ENCODE measurements at regions not wholly inside any gene's neighbourhood (a gene's known extent, or its start where the extent isn't known, plus 50 kb on each side); places are given as distances from the start of the nearest gene placed in this dataset.

- H3K4me3 ChIP-seq (ENCODE audit: low read length): no peak overlapping the region
- no peak for DNase-seq (ENCODE audit: low read depth, low spot score)
Measured at GRCh38 chr7:51731075-51731474, 414.5 kb upstream of the COBL start.

DNA sequence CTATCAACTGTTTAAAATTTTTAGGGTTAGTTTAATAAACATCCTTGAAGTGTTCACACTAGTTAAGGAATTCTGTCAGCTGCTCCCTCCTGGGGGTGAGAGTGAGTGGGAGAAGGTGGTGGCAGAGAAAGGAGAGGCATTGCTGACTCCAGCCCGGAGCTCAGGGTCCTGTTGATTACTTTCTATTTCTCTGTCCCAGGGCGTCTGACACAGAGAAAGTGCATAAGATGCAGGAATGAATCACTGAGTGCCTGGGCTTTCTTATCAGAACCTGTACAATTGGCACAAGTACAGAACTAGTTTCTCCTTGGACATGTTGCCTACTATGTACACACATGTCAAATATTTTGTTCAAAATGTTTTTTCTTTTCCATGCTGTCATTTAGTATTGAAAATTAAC, 410.8 kb upstream of the COBL start:
- DNase-seq (ENCODE audit: low read depth, low spot score): no peak
- no peak overlapping the region for H3K4me3 ChIP-seq (ENCODE audit: low read length)

- no peak overlapping the region for H3K4me3 ChIP-seq (ENCODE audit: low read length)
- DNase-seq (ENCODE audit: low read depth, low spot score): no peak
Measured at GRCh38 chr7:51706851-51707250, 390.2 kb upstream of the COBL start.

GRCh38 chr7:51705701-51706100, 389.1 kb upstream of the COBL start:
- no peak for DNase-seq (ENCODE audit: low read depth, low spot score)
- H3K4me3 ChIP-seq (ENCODE audit: low read length): no peak overlapping the region

- H3K4me3 ChIP-seq (ENCODE audit: low read length): no peak overlapping the region
Measured at GRCh38 chr7:51702673-51703072, 386.1 kb upstream of the COBL start.

DNA sequence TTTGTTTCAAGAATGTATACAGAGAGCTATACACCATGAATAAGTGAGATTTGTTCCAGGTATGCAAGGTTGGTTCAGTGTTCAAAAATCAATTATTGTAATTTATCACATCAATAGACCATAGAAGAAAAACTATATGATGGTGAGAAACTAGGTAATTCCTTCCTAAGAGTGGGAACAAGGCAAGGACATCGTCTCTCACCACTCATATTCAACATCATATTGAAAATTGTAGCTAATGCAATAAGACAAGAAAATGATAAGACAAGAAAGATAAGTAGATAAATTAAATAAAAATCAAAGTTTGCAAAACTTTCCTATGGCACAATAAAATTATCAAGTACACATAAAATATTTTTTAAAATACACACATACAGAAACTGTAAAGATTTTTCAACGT, 385.3 kb upstream of the COBL start:
- H3K4me3 ChIP-seq (ENCODE audit: low read length): no peak overlapping the region
- DNase-seq (ENCODE audit: low read depth, low spot score): no peak

More at GRCh38 chr7:51702673-51703072, 386.1 kb upstream of the COBL start:
- DNase-seq (ENCODE audit: low read depth, low spot score): no peak

GRCh38 chr7:51700593-51701215, 384.1 kb upstream of the COBL start:
- DNase-seq (ENCODE audit: low read depth, low spot score): no peak
- no peak overlapping the region for H3K4me3 ChIP-seq (ENCODE audit: low read length)

DNA sequence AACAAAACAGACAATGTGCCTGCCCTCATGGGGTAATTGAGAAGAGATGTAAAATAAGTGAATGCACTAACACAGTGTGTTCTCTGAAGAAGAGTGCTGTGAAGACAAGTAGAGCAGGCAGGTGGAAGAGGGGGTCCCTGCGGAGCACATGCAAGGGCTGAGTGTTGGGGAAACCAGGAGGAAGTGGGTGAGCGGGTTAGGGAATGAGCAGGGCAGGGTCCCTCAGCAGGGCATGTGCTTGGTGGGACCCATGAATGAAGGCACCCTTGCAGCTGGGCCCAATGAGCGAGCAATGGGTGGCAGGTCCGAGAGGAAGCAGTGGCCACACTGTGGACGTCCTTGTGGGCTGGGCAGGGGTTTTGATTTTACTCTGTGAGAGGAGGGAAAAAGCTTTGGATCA, 376.6 kb upstream of the COBL start:
- H3K4me3 ChIP-seq (ENCODE audit: low read length): no peak overlapping the region
- no peak for DNase-seq (ENCODE audit: low read depth, low spot score)

- H3K4me3 ChIP-seq (ENCODE audit: low read length): no peak overlapping the region
- no peak for DNase-seq (ENCODE audit: low read depth, low spot score)
Measured at GRCh38 chr7:51689547-51689946, 372.9 kb upstream of the COBL start.

DNA sequence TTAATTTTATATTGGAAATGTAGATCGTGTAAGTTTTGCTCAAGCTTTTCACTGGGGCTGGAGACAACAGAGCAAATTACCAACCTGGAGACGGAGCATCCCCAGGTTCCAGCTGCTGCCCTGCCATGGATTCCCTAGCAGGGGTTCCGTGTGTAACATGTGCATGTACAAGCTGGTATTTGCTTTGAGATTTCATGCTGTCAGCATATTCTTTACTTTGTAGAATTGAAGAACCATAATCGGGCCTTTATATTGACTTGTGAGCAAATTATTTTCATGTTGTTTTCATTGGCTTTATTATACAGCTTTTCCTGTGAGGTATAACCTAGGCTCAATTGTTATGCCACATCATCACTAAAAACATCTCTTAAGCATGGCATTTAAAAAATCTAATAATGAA, 369.2 kb upstream of the COBL start:
- no peak for DNase-seq (ENCODE audit: low read depth, low spot score)
- no peak overlapping the region for H3K4me3 ChIP-seq (ENCODE audit: low read length)

DNA sequence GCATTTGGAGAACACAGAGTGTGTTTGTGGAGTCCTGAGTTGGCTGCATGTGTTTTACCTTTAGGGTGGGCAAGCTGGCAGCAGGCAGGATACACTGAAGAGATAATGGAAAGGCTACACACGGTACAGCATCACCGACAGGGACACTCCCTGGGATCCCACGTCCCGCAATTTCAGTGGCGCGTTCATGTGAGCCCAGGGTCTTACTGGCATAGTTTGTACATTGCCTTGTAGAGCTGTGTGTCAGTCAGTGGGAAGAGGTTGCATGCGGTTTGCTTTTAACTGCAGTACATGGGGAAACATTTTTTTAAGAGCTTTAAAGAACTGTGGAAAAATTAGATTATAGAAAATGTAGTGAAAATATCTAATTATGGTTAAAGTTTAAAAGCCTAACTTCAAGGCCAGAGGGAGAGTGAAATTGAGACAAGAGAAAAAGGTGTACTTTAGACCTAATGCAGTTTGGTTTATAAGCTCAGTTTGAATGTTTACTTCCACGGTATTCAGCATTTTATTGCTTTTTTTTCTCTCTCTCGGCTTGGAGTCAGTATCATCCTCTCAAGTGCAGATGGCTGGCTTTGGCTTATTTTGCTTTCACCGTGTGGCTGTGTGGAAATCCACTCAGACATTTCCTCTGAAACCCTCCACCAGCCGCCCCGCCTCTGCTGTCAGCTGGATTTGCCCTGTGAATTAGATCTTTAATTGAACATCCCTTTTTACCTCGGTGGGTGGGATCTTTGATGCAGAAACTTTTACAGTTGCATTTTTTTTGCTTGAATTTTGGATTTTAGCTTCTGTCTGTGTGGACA, 364.2 kb upstream of the COBL start:
- DNase-seq (ENCODE audit: low read depth, low spot score): no peak
- no peak overlapping the region for H3K4me3 ChIP-seq (ENCODE audit: low read length)

- DNase-seq (ENCODE audit: low read depth, low spot score): no peak
- H3K4me3 ChIP-seq (ENCODE audit: low read length): no peak overlapping the region
Measured at GRCh38 chr7:51679358-51679757, 362.7 kb upstream of the COBL start.

- H3K4me3 ChIP-seq (ENCODE audit: low read length): no peak overlapping the region
- no peak for DNase-seq (ENCODE audit: low read depth, low spot score)
Measured at GRCh38 chr7:51666751-51667150, 350.1 kb upstream of the COBL start.

DNA sequence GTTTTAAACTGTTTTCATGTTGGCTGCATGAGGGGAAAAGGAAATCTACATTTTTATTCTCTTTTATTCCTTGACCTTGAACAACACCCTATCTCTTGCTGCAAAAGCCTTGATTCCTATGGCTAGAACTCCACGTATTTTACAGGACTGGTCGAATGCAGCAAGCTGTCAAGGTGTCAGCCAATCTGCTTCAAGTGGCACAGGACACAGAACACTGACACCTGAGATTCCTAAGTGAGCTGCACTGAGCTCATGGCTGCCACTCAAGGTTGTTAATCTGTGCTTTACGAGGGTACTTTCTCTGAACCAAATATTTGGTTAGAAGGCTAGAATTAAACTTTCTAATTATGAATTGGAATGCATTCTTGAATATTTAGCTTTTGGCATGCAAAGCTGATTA, 349.7 kb upstream of the COBL start:
- H3K4me3 ChIP-seq (ENCODE audit: low read length): no peak overlapping the region
- DNase-seq (ENCODE audit: low read depth, low spot score): no peak

- no peak overlapping the region for H3K4me3 ChIP-seq (ENCODE audit: low read length)
- DNase-seq (ENCODE audit: low read depth, low spot score): no peak
Measured at GRCh38 chr7:51665045-51665780, 348.6 kb upstream of the COBL start.

GRCh38 chr7:51660516-51660915, 343.9 kb upstream of the COBL start:
- no peak overlapping the region for H3K4me3 ChIP-seq (ENCODE audit: low read length)
- DNase-seq (ENCODE audit: low read depth, low spot score): no peak

DNA sequence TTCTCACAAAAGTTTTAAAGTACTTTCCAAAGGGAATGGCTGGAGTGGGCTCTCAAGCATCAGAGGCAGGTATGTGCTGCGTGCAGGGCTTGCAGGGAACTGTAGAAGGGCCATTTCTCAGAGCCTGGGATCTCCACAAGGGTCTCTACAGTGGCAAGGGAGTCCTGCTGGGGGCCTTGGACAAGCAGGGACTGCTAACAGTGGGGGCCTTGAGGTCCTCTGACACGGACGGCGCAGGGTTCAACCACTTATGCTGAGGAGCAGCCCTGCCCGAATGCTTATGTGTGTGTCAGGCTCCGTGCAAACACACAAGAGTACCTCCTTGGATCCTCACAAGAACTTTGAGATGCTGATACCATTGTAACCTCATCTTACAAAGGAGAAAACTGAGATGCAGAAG, 342.1 kb upstream of the COBL start:
- no peak for DNase-seq (ENCODE audit: low read depth, low spot score)
- H3K4me3 ChIP-seq (ENCODE audit: low read length): no peak overlapping the region

DNA sequence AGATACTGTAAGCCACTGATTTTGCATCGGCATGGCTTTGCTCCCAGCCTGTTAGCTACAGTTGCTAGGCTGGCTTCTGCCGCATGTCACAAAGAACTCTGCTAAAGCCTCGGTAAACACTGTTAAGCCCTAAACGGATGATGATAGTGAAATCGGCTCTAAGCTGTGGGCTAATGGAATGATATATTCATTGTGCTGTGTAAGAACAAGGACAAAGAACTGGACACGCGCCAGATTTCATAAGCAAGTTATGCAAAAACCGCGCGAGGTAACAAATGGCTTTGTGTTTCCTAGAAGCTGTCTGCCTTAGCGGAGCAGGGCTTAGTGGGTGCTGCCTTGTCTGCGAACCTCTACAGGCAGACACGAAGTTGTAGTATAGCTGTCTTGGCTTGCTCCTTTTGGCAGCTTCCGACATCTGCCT, 331.3 kb upstream of the COBL start:
- H3K4me3 ChIP-seq (ENCODE audit: low read length): no peak overlapping the region
- DNase-seq (ENCODE audit: low read depth, low spot score): no peak

DNA sequence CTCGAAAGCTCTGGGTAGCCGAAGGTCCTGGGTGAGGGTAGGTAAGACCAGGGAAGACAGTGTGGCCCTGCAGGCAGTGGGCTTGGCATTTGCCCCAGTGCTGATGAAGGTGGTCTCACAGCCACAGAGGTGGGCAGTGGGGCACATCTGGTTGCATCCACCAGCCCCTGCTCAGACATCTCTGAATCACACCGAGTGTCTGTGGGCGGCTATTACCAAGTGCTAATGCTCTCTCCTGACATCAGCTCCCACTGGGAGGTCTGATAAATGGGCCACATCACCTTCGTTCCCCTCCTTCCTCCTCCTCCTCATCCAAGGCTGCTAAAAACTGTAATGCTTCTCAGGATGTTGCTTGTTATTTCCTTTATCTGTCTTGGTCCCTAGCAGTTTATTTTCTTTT, 330.9 kb upstream of the COBL start:
- no peak overlapping the region for H3K4me3 ChIP-seq (ENCODE audit: low read length)
- DNase-seq (ENCODE audit: low read depth, low spot score): no peak

GRCh38 chr7:51645702-51646298, 329.2 kb upstream of the COBL start:
- no peak for DNase-seq (ENCODE audit: low read depth, low spot score)
- no peak overlapping the region for H3K4me3 ChIP-seq (ENCODE audit: low read length)
